ENCODE measurements at regions not wholly inside any gene's neighbourhood (a gene's known extent, or its start where the extent isn't known, plus 50 kb on each side); places are given as distances from the start of the nearest gene placed in this dataset.
"Not testable (repeated sequence)": the region's sequence is repeated elsewhere in the genome, so short reads cannot be mapped to it uniquely, and the experiment has no call there.

DNA sequence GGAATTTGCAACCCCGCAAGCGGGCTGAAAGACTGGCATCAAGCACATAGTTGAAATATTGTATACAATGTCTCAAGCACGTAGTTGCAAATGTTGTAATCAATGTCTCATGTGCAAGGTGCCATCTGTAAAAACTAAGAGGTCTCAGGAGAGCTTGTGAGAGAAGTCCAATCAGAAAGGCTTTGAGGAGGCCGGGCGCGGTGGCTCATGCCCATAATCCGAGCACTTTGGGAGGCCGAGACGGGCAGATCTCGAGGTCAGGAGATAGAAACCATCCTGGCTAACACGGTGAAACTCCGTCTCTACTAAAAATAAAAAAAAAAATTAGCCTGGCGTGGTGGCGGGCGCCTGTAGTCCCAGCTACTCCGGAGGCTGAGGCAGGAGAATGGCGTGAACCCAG lies 1414.7 kb downstream of the BRD1 start:
- TF ChIP-seq, protein P1, sequence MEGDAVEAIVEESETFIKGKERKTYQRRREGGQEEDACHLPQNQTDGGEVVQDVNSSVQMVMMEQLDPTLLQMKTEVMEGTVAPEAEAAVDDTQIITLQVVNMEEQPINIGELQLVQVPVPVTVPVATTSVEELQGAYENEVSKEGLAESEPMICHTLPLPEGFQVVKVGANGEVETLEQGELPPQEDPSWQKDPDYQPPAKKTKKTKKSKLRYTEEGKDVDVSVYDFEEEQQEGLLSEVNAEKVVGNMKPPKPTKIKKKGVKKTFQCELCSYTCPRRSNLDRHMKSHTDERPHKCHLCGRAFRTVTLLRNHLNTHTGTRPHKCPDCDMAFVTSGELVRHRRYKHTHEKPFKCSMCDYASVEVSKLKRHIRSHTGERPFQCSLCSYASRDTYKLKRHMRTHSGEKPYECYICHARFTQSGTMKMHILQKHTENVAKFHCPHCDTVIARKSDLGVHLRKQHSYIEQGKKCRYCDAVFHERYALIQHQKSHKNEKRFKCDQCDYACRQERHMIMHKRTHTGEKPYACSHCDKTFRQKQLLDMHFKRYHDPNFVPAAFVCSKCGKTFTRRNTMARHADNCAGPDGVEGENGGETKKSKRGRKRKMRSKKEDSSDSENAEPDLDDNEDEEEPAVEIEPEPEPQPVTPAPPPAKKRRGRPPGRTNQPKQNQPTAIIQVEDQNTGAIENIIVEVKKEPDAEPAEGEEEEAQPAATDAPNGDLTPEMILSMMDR (IDR thresholded peaks at IDR 0.05; ENCODE audit: insufficient read depth, low read length, poor library complexity, severe bottlenecking): not testable (repeated sequence)
- TF ChIP-seq EZH2phosphoT487 (conservative IDR thresholded peaks at IDR 0.05; ENCODE audit: low read length): not testable (repeated sequence)
